Mesendoderm (in vitro differentiated cells): ENCODE measurements at regions not wholly inside any gene's neighbourhood (a gene's known extent, or its start where the extent isn't known, plus 50 kb on each side); places are given as distances from the start of the nearest gene placed in this dataset.
A peak's percentile ranks its signal among the peaks of the same experiment; 100 is the strongest.

Experiments
- DNase-seq: peaks from one replicate; pipeline ENCODE4 v3.0.0; 2013
- H2AK5ac ChIP-seq: 2 replicates; pipeline ENCODE4 v1.6.1; 2013; ENCODE audit warnings: low read length, inconsistent platforms
- H2BK120ac ChIP-seq: 2 replicates; pipeline ENCODE4 v1.6.1; 2013; ENCODE audit warnings: low read depth, mild to moderate bottlenecking, low read length, moderate library complexity, mixed read lengths
- H2BK15ac ChIP-seq: replicated peaks from 2 replicates; pipeline ENCODE4 v1.6.1; 2013; ENCODE audit warnings: low read depth, mild to moderate bottlenecking, moderate library complexity
- H2BK5ac ChIP-seq: 2 replicates; pipeline ENCODE4 v1.6.1; 2013; ENCODE audit warnings: low read length, inconsistent platforms
- H3K18ac ChIP-seq: 2 replicates; pipeline ENCODE4 v1.6.1; 2013; ENCODE audit warnings: mild to moderate bottlenecking, low read length, mixed read lengths
- H3K23ac ChIP-seq: one replicate; pipeline ENCODE4 v1.6.1; 2013; ENCODE audit warnings: low read length
- H3K27ac ChIP-seq: 2 replicates; pipeline ENCODE4 v1.5.1; 2013; ENCODE audit warnings: low read depth, mild to moderate bottlenecking, inconsistent platforms, low read length, moderate library complexity
- H3K27me3 ChIP-seq: 2 replicates; pipeline ENCODE4 v1.6.1; 2013; ENCODE audit warnings: low read length, control low read depth, mild to moderate bottlenecking, inconsistent platforms; ENCODE audit not compliant: insufficient read depth, poor library complexity
- H3K36me3 ChIP-seq: 2 replicates; pipeline ENCODE4 v1.6.1; 2013; ENCODE audit warnings: low read length, inconsistent platforms; ENCODE audit not compliant: control insufficient read depth, insufficient read depth
- H3K4ac ChIP-seq: one replicate; pipeline ENCODE4 v1.6.1; 2013; ENCODE audit warnings: low read depth, mild to moderate bottlenecking, low read length, moderate library complexity
- H3K4me1 ChIP-seq: 2 replicates; pipeline ENCODE4 v1.6.1; 2013; ENCODE audit warnings: low read depth, low read length, inconsistent platforms; ENCODE audit not compliant: control insufficient read depth
- H3K4me2 ChIP-seq: 2 replicates; pipeline ENCODE4 v1.6.1; 2013; ENCODE audit warnings: low read length
- H3K4me3 ChIP-seq: 2 replicates; pipeline ENCODE4 v1.5.1; 2013; ENCODE audit warnings: mild to moderate bottlenecking, low read length
- H3K56ac ChIP-seq: one replicate; pipeline ENCODE4 v1.6.1; 2013; ENCODE audit warnings: low read length
- H3K79me1 ChIP-seq: 2 replicates; pipeline ENCODE4 v1.6.1; 2013; ENCODE audit warnings: low read length, inconsistent platforms
- H3K79me2 ChIP-seq: 2 replicates; pipeline ENCODE4 v1.6.1; 2013; ENCODE audit warnings: mild to moderate bottlenecking, low read length; ENCODE audit not compliant: control insufficient read depth, insufficient read depth
- H3K9ac ChIP-seq: 2 replicates; pipeline ENCODE4 v1.6.1; 2013; ENCODE audit warnings: low read length, inconsistent platforms
- H4K5ac ChIP-seq: one replicate; pipeline ENCODE4 v1.6.1; 2013; ENCODE audit warnings: low read length
- H4K8ac ChIP-seq: one replicate; pipeline ENCODE4 v1.6.1; 2013; ENCODE audit warnings: low read depth, mild to moderate bottlenecking, control low read depth, low read length, moderate library complexity
- WGBS: extraction: QIAGEN DNeasy Blood & Tissue Kit; methylation state at CpG from one replicate; pipeline ENCODE4 v1.1.7; 2013; ENCODE audit warnings: low lambda C conversion rate, missing lambda C conversion rate; ENCODE audit not compliant: insufficient coverage; ENCODE audit errors: extremely low coverage; 5-methylcytosine and 5-hydroxymethylcytosine counted together

DNA sequence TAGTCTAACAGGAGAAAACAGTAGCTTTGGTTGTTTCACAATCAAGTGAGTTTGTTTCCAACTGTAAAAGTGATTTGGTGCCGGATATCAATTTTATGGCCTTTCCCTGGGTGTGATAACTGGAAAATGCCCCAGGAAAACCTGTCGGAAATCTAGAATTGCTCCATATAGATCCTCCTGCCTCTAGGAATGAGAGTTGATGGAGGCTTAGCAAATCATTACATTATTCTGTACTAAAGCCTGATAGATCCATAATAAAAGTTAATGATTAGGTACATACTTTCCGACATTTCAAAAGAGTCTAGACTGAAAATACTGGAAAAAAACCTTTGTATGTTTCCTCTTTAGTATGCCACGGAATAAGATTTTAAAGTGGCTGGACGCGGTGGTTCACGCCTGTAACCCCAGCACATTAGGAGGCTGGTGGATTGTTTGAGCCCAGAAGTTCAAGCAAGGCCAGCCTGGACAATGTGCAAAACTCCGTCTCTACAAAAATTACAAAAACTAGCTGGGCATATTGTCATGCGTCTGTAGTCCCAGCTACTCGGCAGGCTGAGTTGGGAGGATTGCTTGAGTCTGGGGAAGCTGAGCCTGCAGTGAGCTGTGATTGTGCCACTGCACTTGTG, 70.0 kb upstream of the SLC45A1 start:
- no peak overlapping the region for H3K27ac ChIP-seq
- no peaks in the 10 kb centered on the region for H3K79me2 ChIP-seq
- no peak overlapping the region for H3K23ac ChIP-seq
- no peak overlapping the region for H3K56ac ChIP-seq
- no CpG with 5 or more reads among the region's 10 CpGs for WGBS
- no peak overlapping the region for H3K18ac ChIP-seq
- H3K36me3 ChIP-seq, result no peaks in the 10 kb centered on the region
- H2BK120ac ChIP-seq, result no peak overlapping the region
- H3K4me1 ChIP-seq, result no peaks in the 10 kb centered on the region
- H2AK5ac ChIP-seq, result no peak overlapping the region
- no peaks in the 10 kb centered on the region for H3K79me1 ChIP-seq
- H4K8ac ChIP-seq, result no peak overlapping the region
- no peak overlapping the region for H2BK5ac ChIP-seq
- H3K4me3 ChIP-seq, result no peak overlapping the region
- no peak overlapping the region for H3K4me2 ChIP-seq
- H3K27me3 ChIP-seq, result no peaks in the 10 kb centered on the region
- H3K4ac ChIP-seq, result no peak overlapping the region
- DNase-seq, result no peak
- no peak overlapping the region for H4K5ac ChIP-seq
- no peak overlapping the region for H2BK15ac ChIP-seq
- no peak overlapping the region for H3K9ac ChIP-seq

DNA sequence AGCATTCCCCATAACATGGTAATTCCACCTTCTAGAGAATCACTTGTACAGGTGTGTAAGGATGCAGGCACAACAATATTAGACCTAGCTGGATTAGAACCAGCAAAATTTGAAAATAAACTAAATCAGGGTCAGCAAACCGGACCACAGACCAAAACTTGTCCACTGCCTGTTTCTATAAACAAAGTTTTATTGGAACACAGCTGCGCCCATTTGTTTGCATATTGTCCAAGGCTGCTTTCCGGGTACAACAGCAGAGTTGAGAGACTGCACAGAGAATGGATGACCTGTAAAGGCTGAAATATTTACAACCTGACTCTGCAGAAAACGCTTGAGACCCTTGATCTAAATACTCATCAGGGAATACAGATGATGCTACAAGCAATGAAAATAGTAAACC, 73.6 kb upstream of the SLC45A1 start:
- H3K36me3 ChIP-seq, result no peaks in the 10 kb centered on the region
- no peaks in the 10 kb centered on the region for H3K27me3 ChIP-seq
- no peak overlapping the region for H3K23ac ChIP-seq
- no peak overlapping the region for H2BK120ac ChIP-seq
- no peak overlapping the region for H2BK15ac ChIP-seq
- H4K8ac ChIP-seq, result no peak overlapping the region
- no peak overlapping the region for H3K56ac ChIP-seq
- no peak overlapping the region for H3K4me2 ChIP-seq
- no peaks in the 10 kb centered on the region for H3K79me1 ChIP-seq
- no peak overlapping the region for H2BK5ac ChIP-seq
- H3K27ac ChIP-seq, result no peak overlapping the region
- H3K18ac ChIP-seq, result no peak overlapping the region
- H3K4ac ChIP-seq, result no peak overlapping the region
- peaks cover 4% of the 10 kb centered on the region for H3K4me1 ChIP-seq
- H3K79me2 ChIP-seq, result no peaks in the 10 kb centered on the region
- H3K9ac ChIP-seq, result no peak overlapping the region
- no CpG with 5 or more reads among the region's 4 CpGs for WGBS
- H3K4me3 ChIP-seq, result no peak overlapping the region
- DNase-seq, result no peak
- no peak overlapping the region for H2AK5ac ChIP-seq
- no peak overlapping the region for H4K5ac ChIP-seq

GRCh38 chr1:8242498-8242897, 75.4 kb upstream of the SLC45A1 start:
- DNase-seq, result no peak
- Histone ChIP-seq H2BK5ac (no peak overlapping the region), H2BK15ac (no peak overlapping the region), H3K79me1 (no peaks in the 10 kb centered on the region), H3K79me2 (no peaks in the 10 kb centered on the region), H3K56ac (no peak overlapping the region), H3K23ac (no peak overlapping the region), H3K9ac (no peak overlapping the region), H3K4me1 (peaks cover 4% of the 10 kb centered on the region), H3K36me3 (no peaks in the 10 kb centered on the region), H4K5ac (no peak overlapping the region), H3K4me3 (no peak overlapping the region), H3K27me3 (no peaks in the 10 kb centered on the region), H2AK5ac (no peak overlapping the region), H2BK120ac (no peak overlapping the region), H3K4me2 (no peak overlapping the region), H3K4ac (no peak overlapping the region), H4K8ac (no peak overlapping the region), H3K27ac (no peak overlapping the region), H3K18ac (no peak overlapping the region)
- no CpG with 5 or more reads among the region's 7 CpGs for WGBS

DNA sequence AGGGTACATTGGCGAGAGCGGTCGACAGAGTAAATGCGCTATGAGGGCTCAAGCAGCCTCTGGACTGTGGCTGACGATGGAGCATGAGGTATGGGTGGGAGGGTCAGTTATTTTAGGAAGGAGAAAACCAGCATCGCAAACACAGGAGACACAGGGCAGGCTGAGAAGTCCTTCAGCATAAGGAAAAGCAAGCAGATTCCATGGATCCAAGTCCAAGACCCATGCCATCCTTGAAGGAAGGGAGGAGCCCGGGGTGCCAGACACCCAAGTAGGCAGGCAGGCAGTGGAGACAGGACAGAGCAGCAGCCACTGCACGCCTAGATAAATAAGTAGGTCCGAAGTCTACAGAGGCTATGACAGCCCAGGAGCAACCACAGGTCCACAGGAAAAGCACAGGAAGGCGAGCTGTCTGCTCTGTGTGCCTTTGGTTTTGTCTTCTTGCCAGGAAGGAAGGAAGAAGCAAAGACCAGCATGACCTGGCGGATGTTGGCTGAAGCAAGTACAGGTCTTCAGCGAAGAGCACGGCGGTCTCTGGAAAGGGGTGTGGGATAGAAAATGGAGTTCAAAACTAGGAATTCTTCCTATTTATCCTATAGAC, 76.4 kb upstream of the SLC45A1 start:
- no peaks in the 10 kb centered on the region for H3K27me3 ChIP-seq
- no peak overlapping the region for H3K9ac ChIP-seq
- no peak overlapping the region for H3K4me3 ChIP-seq

DNA sequence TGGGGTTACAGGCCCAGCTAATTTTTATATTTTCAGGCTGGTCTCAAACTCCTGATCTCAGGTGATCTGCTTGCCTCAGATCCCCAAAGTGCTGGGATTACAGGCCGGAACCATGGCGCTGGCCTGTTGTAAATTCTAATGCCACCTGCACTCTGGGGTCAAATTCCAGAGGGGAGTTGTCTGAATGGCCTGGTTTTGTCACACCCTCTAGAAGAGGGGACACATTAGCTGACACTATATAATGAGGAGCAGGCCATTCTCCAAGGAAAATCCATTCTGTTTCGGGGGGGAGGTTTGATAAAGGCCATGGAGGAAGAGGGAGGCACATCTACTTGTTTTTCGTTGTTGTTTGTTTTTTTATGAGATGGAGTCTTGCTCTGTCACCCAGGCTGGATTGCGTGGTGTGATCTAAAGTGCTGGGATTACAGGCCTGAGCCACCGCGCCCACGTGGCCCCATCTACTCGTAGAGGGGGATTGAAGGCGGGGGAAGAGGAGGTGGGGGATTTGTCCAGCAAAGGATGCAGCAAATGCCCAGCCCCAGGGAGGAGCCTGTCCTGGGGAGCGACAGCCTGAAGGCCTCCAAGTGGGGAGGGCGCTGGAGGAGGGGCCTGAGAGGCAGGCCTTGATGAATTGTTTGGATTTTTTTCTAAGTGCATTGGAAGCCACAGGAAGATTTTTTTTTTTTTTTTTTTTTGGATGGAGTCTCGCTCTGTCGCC, 78.4 kb upstream of the SLC45A1 start:
- Histone ChIP-seq H3K9ac (peak overlapping the region; percentile 32), H3K56ac (peak overlapping the region; percentile 64), H2BK15ac (no peak overlapping the region), H2BK120ac (no peak overlapping the region), H3K4me1 (peaks cover 4% of the 10 kb centered on the region), H3K27me3 (no peaks in the 10 kb centered on the region), H3K79me2 (no peaks in the 10 kb centered on the region), H3K27ac (peak overlapping the region; percentile 60), H3K4me2 (no peak overlapping the region), H3K4me3 (no peak overlapping the region), H3K4ac (no peak overlapping the region), H4K5ac (no peak overlapping the region), H3K23ac (no peak overlapping the region), H2AK5ac (no peak overlapping the region), H4K8ac (no peak overlapping the region), H3K18ac (peak overlapping the region; percentile 35), H3K79me1 (no peaks in the 10 kb centered on the region), H3K36me3 (no peaks in the 10 kb centered on the region), H2BK5ac (no peak overlapping the region)
- no CpG with 5 or more reads among the region's 14 CpGs for WGBS
- DNase-seq, result peak; percentile 91

More for the DNA sequence above, 76.4 kb upstream of the SLC45A1 start:
- Histone ChIP-seq H3K4me1 (peaks cover 4% of the 10 kb centered on the region), H4K8ac (no peak overlapping the region), H3K79me1 (no peaks in the 10 kb centered on the region), H4K5ac (no peak overlapping the region), H3K56ac (no peak overlapping the region), H2BK120ac (no peak overlapping the region), H3K36me3 (no peaks in the 10 kb centered on the region), H3K27ac (no peak overlapping the region), H2BK5ac (no peak overlapping the region), H3K79me2 (no peaks in the 10 kb centered on the region), H3K4me2 (no peak overlapping the region), H2AK5ac (no peak overlapping the region), H3K18ac (no peak overlapping the region), H3K23ac (no peak overlapping the region), H3K4ac (no peak overlapping the region), H2BK15ac (no peak overlapping the region)
- WGBS, result no CpG with 5 or more reads among the region's 14 CpGs
- no peak for DNase-seq
